Hepatocyte (in vitro differentiated cells): ENCODE measurements at regions not wholly inside any gene's neighbourhood (a gene's known extent, or its start where the extent isn't known, plus 50 kb on each side); places are given as distances from the start of the nearest gene placed in this dataset.

Experiments used
- EZH2 ChIP-seq: fragments of 200-600 bp; sonication (generic); IDR thresholded peaks from 2 replicates; pipeline ENCODE4 v1.6.1; 2016; ENCODE audit warnings: antibody characterized with exemption, mild to moderate bottlenecking, borderline replicate concordance
- EZH2phosphoT487 ChIP-seq: fragments of 200-600 bp; sonication (generic); IDR thresholded peaks from one replicate; pipeline ENCODE4 v1.6.1; 2018; ENCODE audit warnings: antibody characterized with exemption, mild to moderate bottlenecking, low read depth, moderate library complexity; ENCODE audit not compliant: unreplicated experiment, severe bottlenecking
- TF ChIP-seq, protein P1 (sequence below): fragments of 200-600 bp; sonication (generic); IDR thresholded peaks from 2 replicates; pipeline ENCODE4 v1.5.1; 2016; ENCODE audit warnings: antibody characterized with exemption, mild to moderate bottlenecking; ENCODE audit not compliant: poor library complexity

DNA sequence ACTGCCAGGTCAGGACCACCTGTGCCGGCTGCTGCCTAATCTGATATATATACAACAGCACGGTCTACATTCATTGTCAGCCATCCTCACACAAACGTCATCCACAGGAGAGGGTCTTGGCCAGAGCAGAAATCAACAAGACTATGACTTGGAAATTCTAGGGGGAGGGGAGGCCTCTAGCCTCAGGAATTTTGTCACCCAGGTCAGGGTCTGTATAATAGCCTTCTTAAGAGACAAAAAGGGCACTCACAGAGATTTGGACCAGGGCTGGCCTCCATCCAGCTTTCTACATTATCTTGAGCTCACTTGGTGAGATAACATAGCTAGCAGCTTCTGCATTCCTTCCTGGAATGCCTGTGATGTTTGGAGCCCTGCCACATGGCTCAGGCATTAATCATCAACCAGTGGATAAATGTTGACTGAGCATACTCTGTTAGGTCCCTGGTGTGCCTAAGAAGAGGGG, 50.4 kb upstream of the CTIF start:
- TF ChIP-seq, protein P1, sequence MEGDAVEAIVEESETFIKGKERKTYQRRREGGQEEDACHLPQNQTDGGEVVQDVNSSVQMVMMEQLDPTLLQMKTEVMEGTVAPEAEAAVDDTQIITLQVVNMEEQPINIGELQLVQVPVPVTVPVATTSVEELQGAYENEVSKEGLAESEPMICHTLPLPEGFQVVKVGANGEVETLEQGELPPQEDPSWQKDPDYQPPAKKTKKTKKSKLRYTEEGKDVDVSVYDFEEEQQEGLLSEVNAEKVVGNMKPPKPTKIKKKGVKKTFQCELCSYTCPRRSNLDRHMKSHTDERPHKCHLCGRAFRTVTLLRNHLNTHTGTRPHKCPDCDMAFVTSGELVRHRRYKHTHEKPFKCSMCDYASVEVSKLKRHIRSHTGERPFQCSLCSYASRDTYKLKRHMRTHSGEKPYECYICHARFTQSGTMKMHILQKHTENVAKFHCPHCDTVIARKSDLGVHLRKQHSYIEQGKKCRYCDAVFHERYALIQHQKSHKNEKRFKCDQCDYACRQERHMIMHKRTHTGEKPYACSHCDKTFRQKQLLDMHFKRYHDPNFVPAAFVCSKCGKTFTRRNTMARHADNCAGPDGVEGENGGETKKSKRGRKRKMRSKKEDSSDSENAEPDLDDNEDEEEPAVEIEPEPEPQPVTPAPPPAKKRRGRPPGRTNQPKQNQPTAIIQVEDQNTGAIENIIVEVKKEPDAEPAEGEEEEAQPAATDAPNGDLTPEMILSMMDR: no peak
- TF ChIP-seq EZH2phosphoT487 (no peak), EZH2 (no peak)
